ENCODE measurements at regions not wholly inside any gene's neighbourhood (a gene's known extent, or its start where the extent isn't known, plus 50 kb on each side); places are given as distances from the start of the nearest gene placed in this dataset.

- Histone ChIP-seq H3K9me3 (ENCODE audit: control insufficient read depth in 2 of 3, insufficient read depth in 1 of 3, low read length in 3 of 3) (no peaks in the 10 kb centered on the region), H3K9ac (ENCODE audit: low read length in 3 of 3) (no peak overlapping the region), H3K27me3 (ENCODE audit: control insufficient read depth, insufficient read depth, low read length) (no peaks in the 10 kb centered on the region), H3K36me3 (ENCODE audit: control insufficient read depth in 2 of 3, insufficient read depth in 3 of 3, low read length in 3 of 3) (no peaks in the 10 kb centered on the region), H3K4me1 (ENCODE audit: control insufficient read depth in 2 of 3, insufficient read depth in 2 of 3, low read depth in 1 of 3, low read length in 3 of 3) (no peaks in the 10 kb centered on the region), H3K27ac (ENCODE audit: low read depth in 2 of 2, low read length in 2 of 2) (no peak overlapping the region), H3K4me3 (ENCODE audit: low read length in 3 of 3) (no peak overlapping the region)
- TF ChIP-seq CTCF (IDR thresholded peaks at IDR 0.05; ENCODE audit: borderline replicate concordance, extremely low read depth, insufficient read depth) = no peak
- no peak for FAIRE-seq
- DNase-seq = no peak
- intact Hi-C loops (cut with DNase I) = no loop called here
Measured at GRCh38 chr5:29568028-29568427, 1625.5 kb upstream of the CDH6 start.

- intact Hi-C loops (cut with DNase I) = no loop called here
- H3K9me3 ChIP-seq (ENCODE audit: control insufficient read depth in 2 of 3, insufficient read depth in 1 of 3, low read length in 3 of 3) = no peaks in the 10 kb centered on the region
- FAIRE-seq = no peak
Measured at GRCh38 chr5:29561564-29561963, 1631.9 kb upstream of the CDH6 start.

GRCh38 chr5:29550523-29550922 lies 1643.0 kb upstream of the CDH6 start:
- Histone ChIP-seq H3K27me3 (ENCODE audit: control insufficient read depth, insufficient read depth, low read length) (no peaks in the 10 kb centered on the region), H3K4me3 (ENCODE audit: low read length in 3 of 3) (no peak overlapping the region), H3K9me3 (ENCODE audit: control insufficient read depth in 2 of 3, insufficient read depth in 1 of 3, low read length in 3 of 3) (peaks cover 0 to 2% (median 0%) of the 10 kb centered on the region in 3 donors), H3K36me3 (ENCODE audit: control insufficient read depth in 2 of 3, insufficient read depth in 3 of 3, low read length in 3 of 3) (no peaks in the 10 kb centered on the region), H3K9ac (ENCODE audit: low read length in 3 of 3) (no peak overlapping the region), H3K4me1 (ENCODE audit: control insufficient read depth in 2 of 3, insufficient read depth in 2 of 3, low read depth in 1 of 3, low read length in 3 of 3) (no peaks in the 10 kb centered on the region), H3K27ac (ENCODE audit: low read depth in 2 of 2, low read length in 2 of 2) (no peak overlapping the region)
- no peak for TF ChIP-seq CTCF (IDR thresholded peaks at IDR 0.05; ENCODE audit: borderline replicate concordance, extremely low read depth, insufficient read depth)
- FAIRE-seq (no peak), DNase-seq (no peak)
- intact Hi-C loops (cut with DNase I) = no loop called here

More at GRCh38 chr5:29561564-29561963, 1631.9 kb upstream of the CDH6 start:
- Histone ChIP-seq H3K9ac (ENCODE audit: low read length in 3 of 3) (no peak overlapping the region), H3K27ac (ENCODE audit: low read depth in 2 of 2, low read length in 2 of 2) (no peak overlapping the region), H3K4me3 (ENCODE audit: low read length in 3 of 3) (no peak overlapping the region), H3K4me1 (ENCODE audit: control insufficient read depth in 2 of 3, insufficient read depth in 2 of 3, low read depth in 1 of 3, low read length in 3 of 3) (no peaks in the 10 kb centered on the region), H3K36me3 (ENCODE audit: control insufficient read depth in 2 of 3, insufficient read depth in 3 of 3, low read length in 3 of 3) (no peaks in the 10 kb centered on the region), H3K27me3 (ENCODE audit: control insufficient read depth, insufficient read depth, low read length) (no peaks in the 10 kb centered on the region)
- no peak for TF ChIP-seq CTCF (IDR thresholded peaks at IDR 0.05; ENCODE audit: borderline replicate concordance, extremely low read depth, insufficient read depth)
- DNase-seq = no peak

- Histone ChIP-seq H3K9me3 (ENCODE audit: control insufficient read depth in 2 of 3, insufficient read depth in 1 of 3, low read length in 3 of 3) (no peaks in the 10 kb centered on the region), H3K27ac (ENCODE audit: low read depth in 2 of 2, low read length in 2 of 2) (no peak overlapping the region), H3K36me3 (ENCODE audit: control insufficient read depth in 2 of 3, insufficient read depth in 3 of 3, low read length in 3 of 3) (no peaks in the 10 kb centered on the region), H3K9ac (ENCODE audit: low read length in 3 of 3) (no peak overlapping the region), H3K4me1 (ENCODE audit: control insufficient read depth in 2 of 3, insufficient read depth in 2 of 3, low read depth in 1 of 3, low read length in 3 of 3) (no peaks in the 10 kb centered on the region), H3K27me3 (ENCODE audit: control insufficient read depth, insufficient read depth, low read length) (no peaks in the 10 kb centered on the region), H3K4me3 (ENCODE audit: low read length in 3 of 3) (no peak overlapping the region)
- FAIRE-seq (no peak), DNase-seq (no peak)
- intact Hi-C loops (cut with DNase I) = no loop called here
- TF ChIP-seq CTCF (IDR thresholded peaks at IDR 0.05; ENCODE audit: borderline replicate concordance, extremely low read depth, insufficient read depth) = no peak
Measured at GRCh38 chr5:29548262-29548661, 1645.2 kb upstream of the CDH6 start.
